GM18907 (cell line): ENCODE measurements at regions not wholly inside any gene's neighbourhood (a gene's known extent, or its start where the extent isn't known, plus 50 kb on each side); places are given as distances from the start of the nearest gene placed in this dataset.
A peak's percentile ranks its signal among the peaks of the same experiment; 100 is the strongest.

ENCODE experiments used
- ATAC-seq: cut with Tn5 transposase; IDR thresholded peaks from one replicate; pipeline ENCODE4 v1.9.1; 2021; ENCODE audit warnings: mild to moderate bottlenecking, moderate library complexity; ENCODE audit not compliant: unreplicated experiment

DNA sequence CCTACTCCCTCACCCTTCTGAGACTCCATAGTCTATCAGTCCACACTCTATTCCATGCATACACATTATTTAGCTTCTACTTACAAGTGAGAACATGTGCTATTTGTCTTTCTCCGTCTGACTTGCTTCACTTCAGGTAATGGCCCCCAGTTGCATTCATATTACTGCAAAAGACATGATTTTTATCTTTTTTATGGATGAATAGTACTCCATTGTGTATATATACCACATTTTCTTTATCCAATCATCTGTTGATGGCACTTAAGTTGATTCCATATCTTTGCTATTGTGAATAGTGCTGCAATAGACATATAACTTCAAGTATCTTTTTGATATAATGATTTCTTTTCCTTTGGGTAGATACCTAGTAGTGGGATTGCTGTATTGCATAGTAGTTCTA lies 171.8 kb downstream of the DACT1 start:
- ATAC-seq, result no peak

DNA sequence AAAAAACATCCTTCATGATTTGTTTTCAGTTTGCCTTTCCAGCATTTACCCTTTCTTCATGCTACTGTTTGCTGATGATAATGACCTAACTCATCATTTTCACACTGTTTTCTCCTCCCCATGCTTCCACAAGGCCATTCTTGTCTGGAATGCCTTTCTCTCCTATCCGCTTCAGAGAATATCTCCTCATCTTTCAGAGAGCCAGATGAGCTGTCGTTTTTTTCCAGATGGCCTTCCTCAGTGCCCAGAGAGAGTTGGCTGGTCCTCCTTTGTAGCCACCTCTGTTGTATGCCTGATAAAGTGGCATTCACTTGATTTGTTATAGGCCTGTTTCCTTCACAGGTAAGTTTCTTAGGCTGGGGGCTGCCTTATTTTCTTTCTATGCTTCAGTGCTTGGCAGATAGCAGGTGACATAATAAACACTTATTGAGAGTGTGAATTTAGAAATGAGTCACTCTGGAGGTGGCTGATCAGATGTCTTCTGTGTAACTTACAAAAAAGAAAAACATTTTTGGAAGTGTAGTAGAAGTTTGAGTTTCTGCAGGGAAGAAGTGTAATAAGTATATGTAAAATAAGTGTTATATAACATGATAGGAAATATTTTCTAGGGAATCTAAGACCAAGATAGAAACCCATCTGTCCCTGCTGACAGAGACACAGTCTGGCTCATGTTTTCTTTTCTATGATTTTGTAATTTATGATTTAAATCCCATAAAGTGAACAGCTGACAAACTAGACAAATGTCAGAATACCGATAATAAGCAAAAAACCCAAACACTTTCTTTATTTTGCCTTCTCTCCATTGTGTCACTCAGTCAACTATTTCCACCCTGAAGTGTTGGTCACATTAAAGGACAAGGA lies 174.5 kb downstream of the DACT1 start:
- ATAC-seq, result peak; percentile 81

DNA sequence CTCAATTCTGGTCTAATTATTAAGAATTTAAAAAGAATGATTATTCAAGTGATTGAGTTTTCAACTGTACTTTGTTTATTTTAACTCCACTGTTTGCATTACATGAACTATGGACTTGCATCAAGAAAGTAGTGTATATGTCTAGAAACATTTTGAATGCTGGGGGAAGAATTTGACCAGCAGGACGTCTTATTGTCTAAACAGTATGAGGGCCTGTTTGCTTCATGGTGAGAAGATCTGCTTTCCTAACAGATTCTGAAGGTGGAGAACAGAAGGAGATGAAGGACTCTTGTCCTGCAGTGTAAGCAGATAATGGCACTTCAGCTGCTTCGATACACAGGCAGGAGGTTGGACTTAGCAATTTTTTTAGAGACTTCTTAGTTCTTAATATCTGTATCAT lies 176.0 kb downstream of the DACT1 start:
- ATAC-seq, result no peak

DNA sequence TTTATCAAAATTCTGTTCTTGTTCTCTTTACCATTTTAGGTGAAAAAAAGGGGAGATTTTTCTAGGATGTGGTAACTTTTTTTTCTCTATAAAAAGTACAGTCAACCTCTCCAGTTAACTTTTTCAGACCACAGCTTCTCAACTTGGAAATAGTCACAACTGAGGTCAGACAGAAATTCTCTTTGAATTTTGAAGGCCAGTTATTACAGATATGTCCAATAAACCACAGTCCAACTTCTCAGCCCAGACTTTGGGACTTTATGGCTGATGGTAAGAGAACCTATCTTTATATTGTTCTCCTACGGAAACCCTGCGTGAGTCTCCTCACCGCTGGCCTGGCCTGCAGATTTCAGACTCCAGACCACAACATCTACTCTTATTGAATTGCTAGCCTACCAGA lies 176.7 kb downstream of the DACT1 start:
- ATAC-seq, result no peak

DNA sequence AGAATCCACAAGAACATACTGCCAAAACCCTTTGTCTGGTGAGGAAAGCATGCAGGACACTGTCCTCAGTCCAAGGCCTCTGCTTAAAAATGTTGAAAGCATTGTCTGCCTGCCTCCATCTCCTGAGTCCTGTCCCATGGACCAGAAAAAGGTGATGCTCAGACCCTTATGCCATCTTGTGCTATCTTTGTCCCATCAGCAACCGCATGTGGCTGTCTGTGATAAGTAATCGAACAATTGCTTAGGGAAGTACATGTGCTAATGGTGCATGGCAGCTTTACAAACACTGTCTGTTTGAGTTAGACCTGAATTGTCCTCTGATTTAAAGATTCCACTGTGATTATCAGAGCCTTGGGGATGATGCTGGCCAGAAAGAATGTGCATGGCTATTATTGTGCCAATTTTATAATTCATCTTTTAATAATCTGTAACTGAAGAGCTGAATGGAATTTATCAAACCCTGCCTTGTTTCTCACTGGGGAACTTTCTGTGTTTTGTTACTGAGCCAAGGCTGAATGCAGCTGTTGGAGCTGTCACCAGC lies 177.5 kb downstream of the DACT1 start:
- no peak for ATAC-seq

DNA sequence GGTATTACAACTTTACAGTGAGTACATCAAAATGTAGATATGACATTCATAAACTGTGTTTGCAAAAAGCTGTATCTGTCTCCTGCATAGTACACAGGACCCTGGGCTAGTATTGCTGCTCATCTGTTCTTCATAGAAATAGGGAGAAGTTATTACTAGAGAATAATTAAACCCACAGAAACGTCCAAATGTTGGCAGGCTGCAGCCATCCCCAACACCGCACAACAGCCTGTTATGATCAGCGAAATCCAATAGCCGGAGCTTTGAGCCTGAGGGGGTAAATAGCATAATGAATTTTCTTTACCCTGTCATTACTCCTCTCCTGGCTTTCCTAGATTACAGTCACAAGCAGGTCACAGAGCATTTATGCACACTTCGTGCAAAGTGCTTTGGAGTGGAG lies 178.0 kb downstream of the DACT1 start:
- ATAC-seq, result no peak

DNA sequence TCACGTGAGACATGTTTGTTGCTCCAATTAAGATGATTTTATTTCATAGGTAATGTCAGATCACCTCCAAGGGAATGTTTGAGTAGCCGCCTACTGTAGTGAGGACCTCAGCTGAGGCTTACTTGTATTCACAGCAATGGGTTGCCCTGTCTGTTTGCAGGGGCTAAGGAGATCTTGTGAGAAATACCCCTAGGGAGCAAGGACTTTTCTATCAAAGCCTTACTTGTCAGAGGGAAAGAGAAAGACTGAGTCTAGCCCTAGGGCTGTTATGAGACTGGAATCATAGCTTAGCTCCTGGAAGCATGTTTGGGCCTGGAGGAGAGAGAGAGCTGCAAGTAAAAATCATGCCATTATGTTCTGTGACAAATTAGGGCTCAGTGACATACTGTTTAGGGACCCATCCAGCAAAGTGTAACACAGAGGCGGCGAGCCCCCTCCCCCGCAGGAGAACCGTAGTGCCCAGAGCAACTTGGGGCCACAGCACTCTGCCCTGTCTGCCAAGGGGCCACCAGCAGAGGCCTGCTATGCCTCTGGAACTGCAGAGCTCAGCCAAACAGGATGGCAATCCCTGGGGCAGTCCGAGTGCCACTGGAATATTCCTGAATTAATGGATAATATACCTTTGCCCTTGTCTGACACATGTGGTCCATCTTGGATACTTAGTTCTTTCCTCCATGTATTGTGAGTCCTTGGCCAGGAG lies 178.8 kb downstream of the DACT1 start:
- no peak for ATAC-seq

DNA sequence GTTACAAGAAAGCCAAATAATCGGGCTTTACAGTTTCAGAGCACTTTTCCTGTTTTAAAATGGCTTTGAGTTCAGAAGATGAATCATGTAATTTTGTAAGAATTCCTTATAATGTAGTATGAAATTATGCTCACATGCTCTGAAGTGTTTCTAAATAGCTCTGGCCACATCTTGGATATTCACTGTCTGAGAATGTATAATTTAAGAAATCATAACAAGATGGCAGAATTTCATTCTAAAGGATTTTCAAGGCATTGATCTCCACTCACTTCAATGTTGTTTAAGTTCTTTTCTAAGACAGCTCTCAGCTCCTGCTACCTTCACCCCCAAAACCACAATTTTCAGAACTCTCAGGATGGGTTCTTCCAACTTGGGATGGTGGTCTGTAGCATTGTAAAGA lies 180.1 kb downstream of the DACT1 start:
- ATAC-seq, result no peak

DNA sequence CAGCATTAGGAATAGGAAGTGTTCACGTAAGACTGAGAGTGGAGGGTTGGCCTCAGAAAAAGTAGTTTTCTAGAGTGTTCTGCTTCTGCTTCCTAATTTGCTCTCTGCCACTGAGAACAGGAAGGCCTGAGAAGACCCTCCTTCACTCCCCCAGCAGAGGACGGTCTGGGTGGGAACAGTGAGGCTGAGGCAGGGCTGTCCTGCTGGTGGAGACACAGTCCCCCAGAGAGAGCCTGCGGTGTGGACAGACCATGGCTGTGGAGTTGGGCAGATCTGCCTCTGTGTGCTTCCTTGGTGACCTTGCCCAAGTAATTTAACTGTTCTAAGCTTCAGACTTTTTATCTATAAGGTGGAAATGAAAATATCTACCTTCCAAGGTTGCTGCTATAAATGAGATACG lies 182.3 kb downstream of the DACT1 start:
- no peak for ATAC-seq

DNA sequence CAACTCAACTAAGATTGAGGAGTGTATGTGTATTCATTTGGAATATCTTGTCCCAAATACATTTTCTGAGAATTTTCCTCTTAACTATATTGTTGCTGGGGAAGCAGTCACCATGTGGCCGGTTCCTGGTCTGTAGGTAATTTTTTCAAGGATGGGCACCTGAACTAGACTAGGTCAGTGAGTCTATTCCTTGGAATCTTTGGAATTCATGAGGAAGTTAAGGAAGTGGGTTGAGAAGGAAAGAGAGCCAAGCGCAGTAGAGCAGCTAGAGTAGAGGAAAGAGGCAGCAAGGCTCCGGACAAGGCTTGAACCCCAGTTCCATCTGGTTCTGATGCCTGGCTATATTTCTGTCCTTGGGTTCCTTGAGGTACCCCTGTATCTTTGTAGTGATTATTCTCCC lies 183.7 kb downstream of the DACT1 start:
- ATAC-seq, result no peak

DNA sequence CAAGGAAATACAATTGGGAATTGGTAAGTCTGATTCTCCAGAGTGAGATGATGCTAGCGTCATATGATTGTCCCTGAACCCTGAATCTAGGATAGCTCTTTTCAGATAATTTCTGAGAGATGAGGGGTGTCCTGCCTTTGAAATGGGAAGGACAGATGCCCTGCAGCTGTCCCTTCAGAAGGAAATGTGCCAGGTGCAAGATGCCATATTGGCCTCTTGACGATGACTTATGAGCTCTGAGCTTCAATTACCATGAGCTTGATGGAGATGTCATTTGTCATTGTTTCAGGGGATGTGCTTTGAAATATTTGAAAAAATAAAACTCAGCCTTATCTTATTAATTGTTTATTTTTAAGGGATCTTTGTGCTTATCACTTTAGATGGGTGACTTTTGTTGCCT lies 185.1 kb downstream of the DACT1 start:
- ATAC-seq, result no peak

DNA sequence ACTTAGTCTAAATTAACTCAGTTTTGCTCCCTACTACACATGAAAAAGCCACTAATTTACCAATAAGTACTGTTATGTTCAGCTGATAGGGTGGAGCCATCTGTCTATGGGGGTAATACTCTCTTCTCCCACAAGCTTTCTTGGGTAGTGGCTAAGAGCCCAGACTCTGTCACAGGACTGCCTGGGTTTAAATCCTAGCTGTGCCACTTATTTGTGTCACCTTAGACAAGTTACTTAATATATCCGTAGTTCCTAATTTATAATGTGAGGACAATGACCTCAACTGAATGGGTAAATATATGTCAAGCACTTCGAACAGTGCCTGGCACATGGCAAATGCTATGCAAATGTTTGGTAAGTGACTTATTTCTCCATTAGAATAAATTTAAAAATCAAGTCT lies 185.6 kb downstream of the DACT1 start:
- ATAC-seq, result no peak

DNA sequence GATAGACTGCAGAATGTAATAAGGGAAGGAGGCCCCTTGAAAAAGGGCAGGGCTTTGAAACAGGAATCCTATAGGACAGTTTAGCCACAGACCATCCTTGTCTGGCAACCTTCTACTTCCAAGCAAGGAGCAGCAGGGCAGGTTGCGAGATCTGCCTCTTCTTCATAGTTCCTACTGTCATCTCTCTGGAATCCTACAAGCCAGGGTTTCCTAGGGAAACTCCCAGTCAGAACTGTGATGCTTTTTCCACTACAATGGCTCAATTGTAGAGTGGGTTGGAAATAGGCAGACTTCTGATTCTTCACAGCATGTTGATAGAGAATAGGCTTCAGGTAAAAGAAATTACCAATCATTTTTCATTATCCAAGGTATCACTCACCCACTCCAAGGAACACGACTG lies 186.3 kb downstream of the DACT1 start:
- ATAC-seq, result no peak

DNA sequence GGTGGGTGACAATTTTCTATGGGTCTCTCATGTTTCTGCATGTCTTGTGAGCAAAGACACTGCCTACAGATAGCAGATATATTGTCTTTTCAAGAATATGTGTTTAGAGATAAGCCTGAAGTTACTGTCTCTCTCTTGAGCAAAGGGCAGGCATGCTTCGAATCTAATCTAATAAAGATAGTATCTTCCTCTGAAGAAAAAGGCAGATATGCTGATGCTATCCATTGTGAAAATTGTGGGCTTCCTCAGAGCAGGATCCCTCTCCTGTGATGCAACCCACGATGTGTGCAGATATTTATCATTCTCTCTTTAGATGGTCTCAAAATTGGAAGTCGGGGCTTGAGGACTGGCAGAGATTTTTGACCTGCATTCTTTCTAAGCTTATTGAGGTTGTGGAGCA lies 187.0 kb downstream of the DACT1 start:
- ATAC-seq, result no peak

DNA sequence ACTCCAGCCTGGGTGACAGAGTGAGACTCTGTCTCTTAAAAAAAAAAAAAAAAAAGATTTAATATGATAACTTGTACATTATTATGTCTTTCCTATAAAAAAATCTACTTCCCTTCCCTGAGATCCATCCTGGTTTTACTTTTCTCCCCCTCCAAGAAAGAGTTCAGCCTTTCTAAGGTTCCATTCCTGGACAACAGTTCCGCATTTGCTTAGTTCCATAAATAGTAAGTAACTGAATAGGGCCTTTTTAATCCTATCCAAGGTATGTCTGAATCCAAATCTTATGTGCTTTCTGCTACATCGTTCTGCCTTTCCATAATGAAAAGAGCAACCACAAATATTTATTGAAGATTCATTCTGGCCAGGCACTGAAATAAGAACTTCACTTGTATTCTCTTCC lies 187.8 kb downstream of the DACT1 start:
- no peak for ATAC-seq

DNA sequence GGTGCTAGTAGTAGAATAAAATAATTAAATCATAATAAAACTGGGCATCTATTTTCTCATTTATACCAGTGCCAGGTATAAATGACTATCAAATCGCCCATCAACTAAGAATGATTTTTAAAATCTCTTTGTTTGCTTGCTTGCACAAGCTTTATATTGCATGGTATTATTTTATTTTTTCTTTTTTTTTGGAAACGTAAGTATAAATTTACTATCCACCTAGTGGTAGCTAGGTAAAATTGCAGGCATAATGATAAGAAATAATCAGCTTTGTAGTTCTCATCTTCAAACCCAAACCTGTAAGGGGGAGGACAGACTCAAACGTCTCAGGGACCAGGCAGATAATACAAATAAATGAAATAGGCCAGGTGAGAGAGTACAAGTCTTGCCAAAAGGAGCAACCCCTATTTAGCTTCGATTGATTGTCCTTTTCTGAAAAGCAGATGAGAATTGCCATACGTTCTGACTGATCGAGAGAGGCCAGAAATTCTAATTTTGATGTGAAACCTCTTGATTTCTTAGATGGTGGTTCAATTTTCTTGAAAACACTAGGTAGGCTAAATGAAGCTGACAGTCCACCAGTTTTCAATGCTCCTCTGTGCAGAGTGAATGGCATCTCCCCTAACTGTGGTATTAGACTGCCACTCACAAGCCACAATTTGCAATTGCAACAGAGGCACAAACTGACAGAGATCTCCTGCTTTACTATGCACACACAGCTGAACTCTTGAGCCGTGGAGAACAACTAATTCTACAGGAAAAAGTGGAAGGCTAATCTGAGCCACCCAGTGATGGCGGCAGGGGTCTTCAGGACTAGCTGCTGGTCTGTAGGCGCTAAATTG lies 189.3 kb downstream of the DACT1 start:
- no peak for ATAC-seq

DNA sequence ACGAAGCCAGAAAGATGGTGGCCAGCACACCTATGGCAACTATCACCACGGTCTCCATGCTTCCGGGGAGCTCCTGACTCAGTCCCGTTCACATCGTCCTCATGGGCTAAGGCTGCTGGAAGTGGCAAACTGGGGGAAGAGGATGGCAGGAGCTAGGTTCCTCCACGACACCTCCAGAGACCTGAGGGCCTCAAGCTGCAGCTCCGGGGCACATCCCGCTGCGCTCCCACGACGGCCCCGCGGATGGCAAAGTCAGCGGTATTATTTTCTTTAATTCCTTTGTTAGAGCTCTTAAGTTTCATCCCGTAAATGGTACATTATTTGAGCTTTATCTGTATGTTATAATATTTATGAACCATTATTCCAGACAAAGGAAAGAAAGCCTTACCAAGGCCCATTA lies 190.5 kb downstream of the DACT1 start:
- no peak for ATAC-seq

DNA sequence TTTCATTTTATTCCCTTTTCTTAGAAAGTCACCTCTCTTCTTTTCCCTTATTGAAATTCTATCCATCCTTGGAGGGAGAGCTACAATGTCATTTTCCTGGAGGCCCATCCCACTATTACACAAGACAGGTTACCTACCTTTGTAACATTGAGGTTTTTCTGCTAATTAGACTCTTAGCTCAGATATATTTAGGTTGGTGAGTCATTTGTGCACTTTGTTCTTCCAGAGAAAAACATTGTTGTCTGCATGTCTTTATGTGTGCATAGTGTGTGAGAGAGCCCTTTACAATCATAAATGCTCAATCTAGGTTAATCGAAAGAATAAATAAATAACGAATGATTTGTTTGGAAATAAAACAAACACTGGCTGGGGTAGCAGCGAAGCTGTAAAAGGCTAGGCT lies 191.8 kb downstream of the DACT1 start:
- no peak for ATAC-seq

DNA sequence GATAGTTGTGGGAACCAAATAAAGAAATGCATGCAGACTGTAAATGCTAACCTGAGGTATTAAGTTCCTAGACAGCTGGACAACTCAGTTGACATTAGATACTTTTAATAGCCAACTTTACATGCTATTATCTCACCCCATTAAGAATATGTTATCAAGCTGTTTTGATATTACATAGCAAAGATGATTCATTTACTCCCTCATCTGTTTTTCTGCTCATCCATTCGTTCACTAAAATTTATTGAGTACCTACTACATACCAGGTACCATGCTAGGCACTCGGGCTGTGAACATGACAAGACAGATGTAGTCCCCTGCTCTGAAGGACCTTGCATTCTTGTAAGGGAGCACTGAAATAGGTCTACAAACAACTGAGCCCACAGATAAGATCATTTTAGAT lies 192.4 kb downstream of the DACT1 start:
- no peak for ATAC-seq

DNA sequence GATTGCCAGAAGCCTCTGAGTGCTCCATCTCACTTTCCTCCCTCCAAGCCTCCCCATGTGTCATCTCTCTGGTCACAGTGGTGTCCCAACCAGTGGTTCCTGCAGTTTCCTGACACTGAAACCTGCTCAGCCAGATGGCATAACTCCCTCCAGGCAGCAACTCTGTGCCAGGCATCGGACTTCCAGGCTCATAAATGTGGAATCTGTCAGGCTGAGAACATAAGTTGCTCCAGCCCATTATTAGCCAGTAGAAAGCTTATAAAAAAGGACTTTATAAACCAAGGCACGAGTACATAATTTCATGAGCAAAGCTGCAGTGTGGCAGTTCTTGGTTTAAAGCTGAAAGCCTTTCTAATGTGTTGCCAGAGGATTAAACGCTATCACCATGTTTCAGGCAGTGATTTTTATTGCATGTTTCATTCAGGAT lies 194.3 kb downstream of the DACT1 start:
- ATAC-seq, result no peak

DNA sequence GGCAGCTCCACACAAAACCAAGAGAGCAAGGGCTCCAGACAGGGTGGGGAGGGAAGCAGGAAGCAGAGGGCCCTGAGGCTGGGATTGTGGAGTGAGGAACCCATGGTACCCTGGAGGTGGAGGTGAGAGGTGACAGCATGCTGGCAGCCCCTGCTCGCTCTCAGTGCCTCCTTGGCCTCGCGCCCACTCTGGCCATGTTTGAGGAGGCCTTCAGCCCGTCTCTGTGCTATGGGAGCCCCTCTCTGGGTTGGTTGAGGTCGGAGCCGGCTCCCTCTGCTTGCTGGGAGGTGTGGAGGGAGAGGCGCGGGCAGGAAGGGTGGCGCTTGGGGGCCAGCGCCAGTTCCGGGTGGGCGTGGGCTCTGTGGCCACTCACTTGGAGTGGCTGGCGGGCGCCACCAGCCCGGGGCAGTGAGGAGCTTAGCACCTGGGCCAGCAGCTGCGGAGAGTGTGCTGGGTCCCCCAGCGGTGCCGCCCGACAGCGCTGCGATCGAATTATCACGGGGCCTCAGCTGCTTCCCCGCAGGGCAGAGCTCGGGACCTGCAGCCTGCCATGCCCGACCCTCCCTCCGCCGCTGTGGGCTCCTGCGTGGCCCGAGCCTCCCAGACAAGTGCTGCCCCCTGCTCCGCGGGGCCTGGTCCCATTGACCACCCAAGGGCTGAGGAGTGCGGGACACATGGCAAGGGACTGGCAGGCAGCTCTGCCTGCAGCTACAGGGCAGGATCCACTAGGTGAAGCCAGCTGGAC lies 196.0 kb downstream of the DACT1 start:
- ATAC-seq, result no peak
